AG09319 (cell line): ENCODE measurements at regions not wholly inside any gene's neighbourhood (a gene's known extent, or its start where the extent isn't known, plus 50 kb on each side); places are given as distances from the start of the nearest gene placed in this dataset.

Source experiments
- DNase-seq: peaks from one replicate; pipeline ENCODE4 v3.0.0-alpha.2; 2010; ENCODE audit warnings: low read depth; ENCODE audit errors: extremely low read depth
- TF ChIP-seq, protein P1 (sequence below): IDR thresholded peaks from 2 replicates; pipeline ENCODE4 v1.5.1; 2011; ENCODE audit warnings: low read depth, mild to moderate bottlenecking, inconsistent platforms, low read length, moderate library complexity

- no peak for DNase-seq
- TF ChIP-seq, protein P1, sequence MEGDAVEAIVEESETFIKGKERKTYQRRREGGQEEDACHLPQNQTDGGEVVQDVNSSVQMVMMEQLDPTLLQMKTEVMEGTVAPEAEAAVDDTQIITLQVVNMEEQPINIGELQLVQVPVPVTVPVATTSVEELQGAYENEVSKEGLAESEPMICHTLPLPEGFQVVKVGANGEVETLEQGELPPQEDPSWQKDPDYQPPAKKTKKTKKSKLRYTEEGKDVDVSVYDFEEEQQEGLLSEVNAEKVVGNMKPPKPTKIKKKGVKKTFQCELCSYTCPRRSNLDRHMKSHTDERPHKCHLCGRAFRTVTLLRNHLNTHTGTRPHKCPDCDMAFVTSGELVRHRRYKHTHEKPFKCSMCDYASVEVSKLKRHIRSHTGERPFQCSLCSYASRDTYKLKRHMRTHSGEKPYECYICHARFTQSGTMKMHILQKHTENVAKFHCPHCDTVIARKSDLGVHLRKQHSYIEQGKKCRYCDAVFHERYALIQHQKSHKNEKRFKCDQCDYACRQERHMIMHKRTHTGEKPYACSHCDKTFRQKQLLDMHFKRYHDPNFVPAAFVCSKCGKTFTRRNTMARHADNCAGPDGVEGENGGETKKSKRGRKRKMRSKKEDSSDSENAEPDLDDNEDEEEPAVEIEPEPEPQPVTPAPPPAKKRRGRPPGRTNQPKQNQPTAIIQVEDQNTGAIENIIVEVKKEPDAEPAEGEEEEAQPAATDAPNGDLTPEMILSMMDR: no peak
Observed at GRCh38 chrX:37904833-37905232, 57.5 kb upstream of the DYNLT3 start.

GRCh38 chrX:37905436-37906147 lies 58.2 kb upstream of the DYNLT3 start:
- TF ChIP-seq, protein P1: peak; percentile 33
- no peak for DNase-seq

- no peak for DNase-seq
- TF ChIP-seq, protein P1: no peak
Observed at GRCh38 chrX:37906357-37906756, 59.0 kb upstream of the DYNLT3 start.

GRCh38 chrX:37910186-37910585 lies 62.8 kb upstream of the DYNLT3 start:
- no peak for DNase-seq
- TF ChIP-seq, protein P1: no peak

- TF ChIP-seq, protein P1: no peak
- no peak for DNase-seq
Observed at GRCh38 chrX:37912304-37912703, 64.9 kb upstream of the DYNLT3 start.

GRCh38 chrX:37912777-37913176 lies 65.4 kb upstream of the DYNLT3 start:
- DNase-seq: no peak
- TF ChIP-seq, protein P1: no peak

- TF ChIP-seq, protein P1: no peak
- no peak for DNase-seq
Observed at GRCh38 chrX:37918168-37918567, 70.8 kb upstream of the DYNLT3 start.
